Panc1 (cell line): ENCODE measurements at regions not wholly inside any gene's neighbourhood (a gene's known extent, or its start where the extent isn't known, plus 50 kb on each side); places are given as distances from the start of the nearest gene placed in this dataset.

Source experiments
- CTCF ChIP-seq: fragments of 450-650 bp; IDR thresholded peaks from 2 replicates; pipeline ENCODE4 v1.5.1; 2017; ENCODE audit warnings: mild to moderate bottlenecking
- POLR2AphosphoS5 ChIP-seq: IDR thresholded peaks from 2 replicates; pipeline ENCODE4 v1.6.1; 2012; ENCODE audit warnings: mild to moderate bottlenecking, low read depth, low read length, moderate library complexity
- SIN3A ChIP-seq: IDR thresholded peaks from 2 replicates; pipeline ENCODE4 v1.6.1; 2012; ENCODE audit warnings: low read depth, mild to moderate bottlenecking, low read length, moderate library complexity, borderline replicate concordance; ENCODE audit not compliant: insufficient read depth
- TCF7L2 ChIP-seq: IDR thresholded peaks from 2 replicates; pipeline ENCODE4 v1.6.1; 2011; ENCODE audit warnings: mild to moderate bottlenecking, low read depth, low read length, inconsistent platforms

- TF ChIP-seq CTCF (no peak), TCF7L2 (no peak), POLR2AphosphoS5 (no peak), SIN3A (no peak)
These were observed 306.2 kb downstream of the GPR37 start for GRCh38 chr7:124459101-124460055.
